Ascending aorta (tissue), 2 donors: ENCODE measurements at regions not wholly inside any gene's neighbourhood (a gene's known extent, or its start where the extent isn't known, plus 50 kb on each side); places are given as distances from the start of the nearest gene placed in this dataset.

Experiments used
- DNase-seq, 2 donors: peaks; one replicate each; pipeline ENCODE4 v3.0.0-alpha.2; 2019; ENCODE audit warnings: low spot score in 2 of 2
- H3K27ac ChIP-seq, 2 donors: fragments of 200-600 bp; sonication (generic); one replicate each; pipeline ENCODE4 v1.5.1; 2016 to 2017; ENCODE audit warnings: mild to moderate bottlenecking in 1 of 2
- H3K27me3 ChIP-seq: fragments of 200-600 bp; sonication (generic); one replicate; pipeline ENCODE4 v1.5.1; 2017
- H3K36me3 ChIP-seq, 2 donors: fragments of 200-600 bp; sonication (generic); one replicate each; pipeline ENCODE4 v1.5.1; 2016
- H3K4me1 ChIP-seq, 2 donors: fragments of 200-600 bp; sonication (generic); one replicate each; pipeline ENCODE4 v1.5.1; 2016 to 2017; ENCODE audit warnings: mild to moderate bottlenecking in 1 of 2
- H3K4me3 ChIP-seq, 2 donors: fragments of 200-600 bp; sonication (generic); one replicate each; pipeline ENCODE4 v1.5.1; 2016 to 2017; ENCODE audit warnings: mild to moderate bottlenecking in 1 of 2
- H3K9me3 ChIP-seq, 2 donors: fragments of 200-600 bp; sonication (generic); one replicate each; pipeline ENCODE4 v1.5.1; 2016
- CTCF ChIP-seq, 3 experiments: fragments of 200-600 bp in 2 of 3; fragments of 450-650 bp in 1 of 3; sonication (generic) in 2 of 3; IDR thresholded peaks; one replicate each; pipeline ENCODE4 v1.5.1; 2016 to 2019; ENCODE audit warnings: antibody characterized with exemption in 3 of 3, mild to moderate bottlenecking in 1 of 3, moderate library complexity in 1 of 3
- intact Hi-C: fragments of 100-400 bp; cut with DNase I; formaldehyde crosslinking; loops from one replicate; pipeline ENCODE4 v1.15.1; 2023

DNA sequence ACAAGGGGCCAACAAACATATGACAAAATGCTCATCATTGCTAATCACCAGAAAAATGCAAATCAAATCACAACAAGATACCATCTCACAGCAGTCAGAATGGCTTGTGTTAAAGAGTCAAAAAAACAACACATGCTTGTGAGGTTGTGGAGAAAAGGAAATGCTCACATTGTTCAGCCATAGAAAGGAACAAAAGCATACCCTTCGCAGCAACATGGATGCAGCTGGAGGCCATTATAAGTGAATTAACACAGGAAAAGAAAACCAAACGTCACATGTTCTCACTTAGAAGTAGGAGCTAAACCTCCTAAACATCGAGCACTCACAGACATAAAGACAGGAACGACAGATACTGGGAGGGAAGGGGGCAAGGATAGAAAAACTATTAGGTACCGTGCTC, 678.4 kb upstream of the GRM7 start:
- no peak for DNase-seq
- Histone ChIP-seq H3K4me1 (no peaks in the 10 kb centered on the region), H3K9me3 (no peaks in the 10 kb centered on the region), H3K4me3 (no peak overlapping the region), H3K27me3 (no peaks in the 10 kb centered on the region), H3K36me3 (no peaks in the 10 kb centered on the region), H3K27ac (no peak overlapping the region)
- no peak for TF ChIP-seq CTCF (IDR thresholded peaks at IDR 0.05)
- intact Hi-C loops = no loop called here

GRCh38 chr3:6182909-6183308, 678.0 kb upstream of the GRM7 start:
- no peak for TF ChIP-seq CTCF (IDR thresholded peaks at IDR 0.05)
- H3K4me1 ChIP-seq = no peaks in the 10 kb centered on the region
- no peaks in the 10 kb centered on the region for H3K27me3 ChIP-seq
- no peaks in the 10 kb centered on the region for H3K9me3 ChIP-seq
- H3K27ac ChIP-seq = no peak overlapping the region
- intact Hi-C loops = no loop called here
- no peaks in the 10 kb centered on the region for H3K36me3 ChIP-seq
- H3K4me3 ChIP-seq = no peak overlapping the region
- DNase-seq = no peak

GRCh38 chr3:6189384-6189783, 671.5 kb upstream of the GRM7 start:
- no peak for TF ChIP-seq CTCF (IDR thresholded peaks at IDR 0.05)
- Histone ChIP-seq H3K4me1 (no peaks in the 10 kb centered on the region), H3K9me3 (no peaks in the 10 kb centered on the region), H3K36me3 (no peaks in the 10 kb centered on the region), H3K4me3 (no peak overlapping the region), H3K27me3 (no peaks in the 10 kb centered on the region), H3K27ac (no peak overlapping the region)
- intact Hi-C loops = no loop called here
- no peak for DNase-seq

DNA sequence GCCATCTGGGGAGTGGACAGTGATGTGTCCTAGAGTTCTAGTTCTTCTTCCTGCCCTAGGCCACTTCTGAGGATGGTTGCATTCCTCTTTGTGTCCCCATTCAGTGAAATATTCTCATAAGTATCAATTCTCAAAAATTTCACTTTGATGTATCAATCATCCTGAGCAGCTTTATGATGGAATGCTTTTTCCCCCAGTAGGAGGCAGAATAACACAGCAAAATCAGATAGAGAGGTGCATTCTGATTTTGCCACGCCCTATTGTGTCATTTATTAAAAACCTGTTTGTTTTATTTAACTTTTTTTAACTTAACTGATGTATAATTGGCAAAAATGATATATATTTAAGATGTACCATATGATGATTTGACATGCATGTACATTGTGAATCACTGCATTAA, 656.0 kb upstream of the GRM7 start:
- no peak for DNase-seq
- TF ChIP-seq CTCF (IDR thresholded peaks at IDR 0.05) = no peak
- H3K36me3 ChIP-seq = no peaks in the 10 kb centered on the region
- intact Hi-C loops = no loop called here
- no peak overlapping the region for H3K4me3 ChIP-seq
- no peaks in the 10 kb centered on the region for H3K4me1 ChIP-seq
- H3K27ac ChIP-seq = no peak overlapping the region
- H3K27me3 ChIP-seq = no peaks in the 10 kb centered on the region
- no peaks in the 10 kb centered on the region for H3K9me3 ChIP-seq

- Histone ChIP-seq H3K27ac (no peak overlapping the region), H3K36me3 (no peaks in the 10 kb centered on the region), H3K9me3 (no peaks in the 10 kb centered on the region), H3K4me1 (no peaks in the 10 kb centered on the region), H3K27me3 (no peaks in the 10 kb centered on the region), H3K4me3 (no peak overlapping the region)
- intact Hi-C loops = no loop called here
- DNase-seq = no peak
- TF ChIP-seq CTCF (IDR thresholded peaks at IDR 0.05) = no peak
These were observed 644.5 kb upstream of the GRM7 start for GRCh38 chr3:6216135-6217026.
